ENCODE measurements at regions not wholly inside any gene's neighbourhood (a gene's known extent, or its start where the extent isn't known, plus 50 kb on each side); places are given as distances from the start of the nearest gene placed in this dataset.

DNA sequence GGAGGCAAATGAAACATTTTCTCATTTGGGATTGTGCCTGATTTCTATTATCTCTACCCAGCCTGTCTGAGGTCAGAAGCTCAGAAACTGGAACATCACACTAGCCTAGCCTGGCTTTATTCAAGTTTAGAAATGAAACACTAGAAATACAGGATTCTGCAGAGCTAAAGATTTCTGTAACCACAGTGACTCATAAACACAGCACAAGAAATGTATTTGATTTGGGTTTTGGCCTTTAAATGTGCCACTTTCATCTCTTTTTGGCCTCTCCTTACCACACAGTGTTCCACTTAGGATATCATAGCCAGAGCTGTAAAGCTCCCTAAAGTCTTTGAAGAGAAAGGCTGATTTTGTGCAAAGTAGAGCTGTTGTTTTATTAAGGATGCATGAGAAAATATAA, 307.5 kb downstream of the EMP1 start:
- no peak overlapping the region for H3K9ac ChIP-seq (ENCODE audit: low read depth, low read length)
- dilution Hi-C loops (cut with HindIII; ENCODE audit: low sequenced_read_pairs, unreplicated experiment) (no loop called here), in situ Hi-C loops (cut with MboI; ENCODE audit: low sequenced_read_pairs) (no loop called here), intact Hi-C loops (cut with micrococcal nuclease) (no loop called here)
- BruUV-seq (replicated peaks), result no TSS peak
- no peaks in the 10 kb centered on the region for H3K9me3 ChIP-seq (ENCODE audit: control insufficient read depth, insufficient read depth, low read length)
- H2BK15ac ChIP-seq (ENCODE audit: low read depth, low read length), result no peak overlapping the region
- H4K8ac ChIP-seq (ENCODE audit: low read depth in 2 of 2, low read length in 2 of 2), result no peak overlapping the region
- no peaks in the 10 kb centered on the region for H3K79me1 ChIP-seq (ENCODE audit: low read depth in 1 of 2, low read length in 2 of 2)
- no peak overlapping the region for H3K23ac ChIP-seq (ENCODE audit: low read depth, low read length)
- H2BK20ac ChIP-seq (ENCODE audit: low read depth, low read length), result no peak overlapping the region
- H4K5ac ChIP-seq (ENCODE audit: low read depth, low read length), result no peak overlapping the region
- H4K91ac ChIP-seq (ENCODE audit: insufficient read depth, low read depth, low read length), result no peak overlapping the region
- H3K27ac ChIP-seq (ENCODE audit: insufficient read depth, low read length), result no peak overlapping the region
- H4K20me1 ChIP-seq (ENCODE audit: insufficient read depth, low read length), result no peaks in the 10 kb centered on the region
- H2AK5ac ChIP-seq (ENCODE audit: low read depth, low read length), result no peak overlapping the region
- DNase-seq, result no peak
- no peak for ATAC-seq (ENCODE audit: low read depth)
- POLR2A ChIA-PET (ENCODE audit: unreplicated experiment), result interaction anchor here (0.6 kb wide), 1 partner anchor 109 kb away, joined by 3 read pairs; no protein-coding TSS in a partner anchor
- H3K9me1 ChIP-seq (ENCODE audit: insufficient read depth, low read length), result no peaks in the 10 kb centered on the region
- no peaks in the 10 kb centered on the region for H3K4me1 ChIP-seq (ENCODE audit: control insufficient read depth, insufficient read depth, low read length)
- H3K4ac ChIP-seq (ENCODE audit: low read depth, low read length), result no peak overlapping the region
- TF ChIP-seq RFX5 (IDR thresholded peaks at IDR 0.05; ENCODE audit: low read depth, low read length), result no peak
- TF ChIP-seq RCOR1 (IDR thresholded peaks at IDR 0.05; ENCODE audit: insufficient replicate concordance, low read length), result no peak
- TF ChIP-seq POLR2A (IDR thresholded peaks at IDR 0.05; ENCODE audit: low read depth, low read length), result no peak
- TF ChIP-seq NFE2L2 (IDR thresholded peaks at IDR 0.05; ENCODE audit: low read depth, low read length), result no peak
- TF ChIP-seq FOS (IDR thresholded peaks at IDR 0.05; ENCODE audit: low read depth, low read length), result no peak
- TF ChIP-seq CHD1 (IDR thresholded peaks at IDR 0.05; ENCODE audit: low read depth, low read length), result no peak
- TF ChIP-seq, protein P1, sequence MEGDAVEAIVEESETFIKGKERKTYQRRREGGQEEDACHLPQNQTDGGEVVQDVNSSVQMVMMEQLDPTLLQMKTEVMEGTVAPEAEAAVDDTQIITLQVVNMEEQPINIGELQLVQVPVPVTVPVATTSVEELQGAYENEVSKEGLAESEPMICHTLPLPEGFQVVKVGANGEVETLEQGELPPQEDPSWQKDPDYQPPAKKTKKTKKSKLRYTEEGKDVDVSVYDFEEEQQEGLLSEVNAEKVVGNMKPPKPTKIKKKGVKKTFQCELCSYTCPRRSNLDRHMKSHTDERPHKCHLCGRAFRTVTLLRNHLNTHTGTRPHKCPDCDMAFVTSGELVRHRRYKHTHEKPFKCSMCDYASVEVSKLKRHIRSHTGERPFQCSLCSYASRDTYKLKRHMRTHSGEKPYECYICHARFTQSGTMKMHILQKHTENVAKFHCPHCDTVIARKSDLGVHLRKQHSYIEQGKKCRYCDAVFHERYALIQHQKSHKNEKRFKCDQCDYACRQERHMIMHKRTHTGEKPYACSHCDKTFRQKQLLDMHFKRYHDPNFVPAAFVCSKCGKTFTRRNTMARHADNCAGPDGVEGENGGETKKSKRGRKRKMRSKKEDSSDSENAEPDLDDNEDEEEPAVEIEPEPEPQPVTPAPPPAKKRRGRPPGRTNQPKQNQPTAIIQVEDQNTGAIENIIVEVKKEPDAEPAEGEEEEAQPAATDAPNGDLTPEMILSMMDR (conservative IDR thresholded peaks at IDR 0.05; ENCODE audit: low read depth, low read length), result no peak
- TF ChIP-seq BHLHE40 (IDR thresholded peaks at IDR 0.05; ENCODE audit: low read depth, low read length), result no peak
- no peak for TF ChIP-seq SMC3 (IDR thresholded peaks at IDR 0.05; ENCODE audit: low read depth, low read length)
- no peak for TF ChIP-seq MAZ (IDR thresholded peaks at IDR 0.05; ENCODE audit: borderline replicate concordance, low read depth, low read length)
- TF ChIP-seq, protein P2, sequence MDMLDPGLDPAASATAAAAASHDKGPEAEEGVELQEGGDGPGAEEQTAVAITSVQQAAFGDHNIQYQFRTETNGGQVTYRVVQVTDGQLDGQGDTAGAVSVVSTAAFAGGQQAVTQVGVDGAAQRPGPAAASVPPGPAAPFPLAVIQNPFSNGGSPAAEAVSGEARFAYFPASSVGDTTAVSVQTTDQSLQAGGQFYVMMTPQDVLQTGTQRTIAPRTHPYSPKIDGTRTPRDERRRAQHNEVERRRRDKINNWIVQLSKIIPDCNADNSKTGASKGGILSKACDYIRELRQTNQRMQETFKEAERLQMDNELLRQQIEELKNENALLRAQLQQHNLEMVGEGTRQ (IDR thresholded peaks at IDR 0.05; ENCODE audit: low read depth, low read length), result no peak
- H3K18ac ChIP-seq (ENCODE audit: low read depth, low read length), result no peak overlapping the region
- H2AK9ac ChIP-seq (replicated peaks; ENCODE audit: low read depth, low read length, poor library complexity), result no peak overlapping the region
- no peak overlapping the region for H2BK120ac ChIP-seq (ENCODE audit: low read depth, low read length)
- H3K4me2 ChIP-seq (ENCODE audit: low read depth, low read length), result no peak overlapping the region
- no peak overlapping the region for H2AFZ ChIP-seq (replicated peaks; ENCODE audit: low read length, poor library complexity)
- no peak overlapping the region for H2BK5ac ChIP-seq (ENCODE audit: low read depth, low read length, poor library complexity, severe bottlenecking)
- H3K27me3 ChIP-seq (ENCODE audit: control insufficient read depth, insufficient read depth, low read length), result no peaks in the 10 kb centered on the region
- H3K36me3 ChIP-seq (ENCODE audit: control insufficient read depth, insufficient read depth, low read length), result no peaks in the 10 kb centered on the region
- H3K56ac ChIP-seq (ENCODE audit: extremely low read depth, insufficient read depth, low read length), result no peak overlapping the region
- no peak overlapping the region for H3K4me3 ChIP-seq (ENCODE audit: insufficient read depth, low read depth, low read length)
- CTCF ChIA-PET, result interaction anchor here (0.6 kb wide), 1 partner anchor 409 kb away, joined by 3 read pairs; no protein-coding TSS in a partner anchor
- no peak overlapping the region for H3K14ac ChIP-seq (replicated peaks; ENCODE audit: low read depth, low read length)

Measured in IMR-90 (cell line).